SK-N-SH treated with all-trans-retinoic acid at 6 μM for 48 hours (cell line): ENCODE measurements at regions not wholly inside any gene's neighbourhood (a gene's known extent, or its start where the extent isn't known, plus 50 kb on each side); places are given as distances from the start of the nearest gene placed in this dataset.
A peak's percentile ranks its signal among the peaks of the same experiment; 100 is the strongest.

Experiments
- ATAC-seq: fragments of 200-7000 bp; cut with Tn5 transposase; 3 replicates; pipeline ENCODE4 v1.9.1; 2020; ENCODE audit warnings: mild to moderate bottlenecking, moderate library complexity
- ARNTL ChIP-seq: fragments of 450-650 bp; formaldehyde crosslinking; IDR thresholded peaks from 2 replicates; pipeline ENCODE4 v1.5.0; 2020; ENCODE audit warnings: low read depth, mild to moderate bottlenecking, moderate library complexity, borderline replicate concordance
- BACH2 ChIP-seq: fragments of 250-450 bp; sonication (Bioruptor Pico); IDR thresholded peaks from 2 replicates; pipeline ENCODE4 v1.9.0; 2021; ENCODE audit warnings: mild to moderate bottlenecking, borderline replicate concordance
- CREB5 ChIP-seq: fragments of 250-450 bp; sonication (Bioruptor Pico); IDR thresholded peaks from 2 replicates; pipeline ENCODE4 v1.5.1; 2020; ENCODE audit warnings: low read depth, mild to moderate bottlenecking, moderate library complexity
- CSDC2 ChIP-seq: fragments of 250-450 bp; sonication (Bioruptor Pico); IDR thresholded peaks from 2 replicates; pipeline ENCODE4 v1.5.0; 2020; ENCODE audit warnings: mild to moderate bottlenecking, moderate library complexity
- GLIS3 ChIP-seq: fragments of 250-450 bp; sonication (Bioruptor Pico); IDR thresholded peaks from 2 replicates; pipeline ENCODE4 v1.5.0; 2020; ENCODE audit warnings: mild to moderate bottlenecking, moderate library complexity
- ISL1 ChIP-seq: fragments of 250-450 bp; sonication (Bioruptor Pico); IDR thresholded peaks from 2 replicates; pipeline ENCODE4 v2.1.2; 2022; ENCODE audit warnings: mild to moderate bottlenecking, moderate library complexity
- POU6F1 ChIP-seq: fragments of 250-450 bp; sonication (Bioruptor Pico); IDR thresholded peaks from 2 replicates; pipeline ENCODE4 v1.8.0; 2021; ENCODE audit warnings: low read depth, mild to moderate bottlenecking, moderate library complexity, borderline replicate concordance
- PPARA ChIP-seq: fragments of 250-450 bp; sonication (Bioruptor Pico); IDR thresholded peaks from 2 replicates; pipeline ENCODE4 v1.5.0; 2020; ENCODE audit warnings: mild to moderate bottlenecking, borderline replicate concordance
- RARB ChIP-seq: fragments of 250-450 bp; sonication (Bioruptor Pico); IDR thresholded peaks from 2 replicates; pipeline ENCODE4 v1.8.0; 2021; ENCODE audit warnings: mild to moderate bottlenecking, moderate library complexity
- TSHZ2 ChIP-seq: fragments of 250-450 bp; sonication (Bioruptor Pico); IDR thresholded peaks from 2 replicates; pipeline ENCODE4 v1.5.0; 2020; ENCODE audit warnings: mild to moderate bottlenecking, moderate library complexity
- ZC3H10 ChIP-seq: fragments of 250-450 bp; sonication (Bioruptor Pico); IDR thresholded peaks from 2 replicates; pipeline ENCODE4 v1.5.1; 2021; ENCODE audit warnings: mild to moderate bottlenecking, moderate library complexity
- ZFP3 ChIP-seq: fragments of 250-450 bp; sonication (Bioruptor Pico); IDR thresholded peaks from 2 replicates; pipeline ENCODE4 v1.5.0; 2020; ENCODE audit warnings: mild to moderate bottlenecking, moderate library complexity
- ZNF565 ChIP-seq: fragments of 450-650 bp; formaldehyde crosslinking; conservative IDR thresholded peaks from 2 replicates; pipeline ENCODE4 v1.5.0; 2020; ENCODE audit warnings: low read depth, mild to moderate bottlenecking, moderate library complexity
- ZNF8 ChIP-seq: fragments of 450-650 bp; formaldehyde crosslinking; IDR thresholded peaks from 2 replicates; pipeline ENCODE4 v1.5.0; 2020; ENCODE audit warnings: mild to moderate bottlenecking, moderate library complexity

- no peak for ATAC-seq
These were observed 199.2 kb upstream of the MYLIP start for GRCh38 chr6:15929685-15930084.

DNA sequence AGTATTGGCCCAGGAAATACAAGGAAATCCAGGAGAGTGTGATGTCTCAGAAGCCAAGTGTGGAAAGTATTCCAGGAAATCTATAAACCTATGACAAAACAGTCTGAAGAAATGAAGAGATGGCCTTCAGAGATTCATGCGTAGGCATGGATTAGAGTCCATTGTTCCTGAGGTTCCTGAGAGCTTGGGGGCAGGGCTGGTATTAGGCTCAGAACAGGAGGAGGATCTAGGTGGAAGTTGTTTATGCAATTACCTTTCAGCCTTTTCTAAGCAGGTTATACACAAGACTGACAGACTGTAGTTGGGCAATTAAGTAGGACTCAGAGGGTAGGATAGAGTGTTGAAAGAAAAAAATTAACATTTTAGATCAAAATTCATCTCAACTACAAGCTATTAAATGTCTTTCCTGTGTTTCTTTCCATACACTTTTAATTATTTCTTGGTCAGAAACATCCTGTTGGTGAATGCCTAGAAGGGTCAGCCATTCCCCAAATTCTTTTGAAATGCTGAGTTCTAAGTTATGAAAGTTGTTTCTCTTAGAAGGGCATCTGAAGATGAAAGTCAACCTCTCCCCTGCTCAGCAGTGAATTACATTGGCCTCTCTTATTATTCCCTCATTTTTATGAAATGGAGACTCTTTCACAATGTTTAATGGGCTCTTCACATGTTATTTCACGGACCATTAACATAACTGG is 201.2 kb upstream of the MYLIP start:
- ATAC-seq = no peak
- TF ChIP-seq PPARA (CRISPR knock-in tag) (no peak), ZNF565 (CRISPR knock-in tag) (no peak), CREB5 (no peak), TSHZ2 (CRISPR knock-in tag) (no peak)

More at GRCh38 chr6:15929685-15930084, 199.2 kb upstream of the MYLIP start:
- TF ChIP-seq RARB (CRISPR knock-in tag) (no peak), ISL1 (0 out of 2 replicates have a peak, but pooled peaks have one; percentile 7)

- ATAC-seq = no peak
- no peak for TF ChIP-seq CSDC2 (CRISPR knock-in tag)
- no peak for TF ChIP-seq ZNF8
- no peak for TF ChIP-seq ISL1
- TF ChIP-seq PPARA (CRISPR knock-in tag) = no peak
- TF ChIP-seq GLIS3 (CRISPR knock-in tag) = no peak
- no peak for TF ChIP-seq ARNTL
These were observed 202.6 kb upstream of the MYLIP start for GRCh38 chr6:15926256-15926655.

GRCh38 chr6:15924893-15925292 is 204.0 kb upstream of the MYLIP start:
- no peak for ATAC-seq
- TF ChIP-seq BACH2 (CRISPR knock-in tag) (no peak), POU6F1 (CRISPR knock-in tag) (no peak), ARNTL (no peak), ZC3H10 (CRISPR knock-in tag) (no peak), PPARA (CRISPR knock-in tag) (no peak), TSHZ2 (CRISPR knock-in tag) (no peak), ISL1 (no peak), ZFP3 (no peak), CSDC2 (CRISPR knock-in tag) (no peak)

DNA sequence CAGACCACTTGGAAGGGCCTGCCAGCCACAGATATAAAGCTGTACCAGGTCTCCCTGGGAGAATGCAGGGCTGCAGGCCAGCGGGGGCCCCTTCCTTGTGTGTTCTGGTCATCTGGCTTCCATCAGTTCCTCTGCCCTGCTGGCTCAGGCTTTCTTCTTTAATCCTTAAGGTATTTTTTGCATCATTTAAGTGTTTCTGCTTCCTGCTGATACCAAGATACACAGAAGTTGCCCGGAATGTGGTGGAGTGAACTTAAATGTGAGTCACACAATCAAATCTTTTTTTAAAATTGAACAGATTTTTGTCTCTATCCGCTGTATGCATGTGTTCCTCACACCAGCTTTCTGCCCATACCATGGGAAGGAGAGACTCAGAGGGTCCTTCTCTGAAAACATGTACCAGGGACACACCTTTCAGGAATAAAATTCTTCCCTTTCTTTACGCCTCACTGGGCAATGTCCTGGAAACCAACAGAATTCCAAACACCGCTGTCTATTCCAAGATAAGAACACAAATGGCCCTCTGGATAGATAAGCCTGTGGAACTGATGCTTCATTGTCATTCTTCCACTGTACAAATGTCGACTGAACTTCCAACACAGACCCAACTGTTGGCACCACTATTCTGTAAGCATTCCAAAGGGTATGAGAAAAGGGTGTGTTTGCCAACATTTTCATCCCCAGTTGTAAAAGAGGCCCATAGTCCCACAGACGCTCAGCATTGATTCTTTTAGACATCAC is 206.2 kb upstream of the MYLIP start:
- TF ChIP-seq CREB5 (peak; percentile 45; the same call in 1 of the 2 replicates), ISL1 (peak; percentile 92), ZFP3 (peak; percentile 37; the same call in 1 of the 2 replicates), TSHZ2 (CRISPR knock-in tag) (no peak), CSDC2 (CRISPR knock-in tag) (no peak), ZC3H10 (CRISPR knock-in tag) (no peak)
- peak; percentile 43; the same call in 2 of the 3 replicates for ATAC-seq
